Brain microvascular endothelial cell (primary cell): ENCODE measurements at regions not wholly inside any gene's neighbourhood (a gene's known extent, or its start where the extent isn't known, plus 50 kb on each side); places are given as distances from the start of the nearest gene placed in this dataset.

Experiments
- DNase-seq: peaks from one replicate; pipeline ENCODE4 v3.0.0-alpha.2; 2020
- H3K27ac ChIP-seq: fragments of 250-450 bp; sonication (Bioruptor Pico); 2 replicates; pipeline ENCODE4 v1.5.1; 2020; ENCODE audit warnings: mild to moderate bottlenecking, moderate library complexity
- H3K27me3 ChIP-seq: fragments of 250-450 bp; sonication (Bioruptor Pico); replicated peaks from 2 replicates; pipeline ENCODE4 v1.5.1; 2020; ENCODE audit warnings: mild to moderate bottlenecking
- H3K36me3 ChIP-seq: fragments of 250-450 bp; sonication (Bioruptor Pico); replicated peaks from 2 replicates; pipeline ENCODE4 v1.5.1; 2020; ENCODE audit warnings: mild to moderate bottlenecking
- H3K4me3 ChIP-seq: 2 replicates; pipeline ENCODE4 v1.5.1; 2011; ENCODE audit warnings: low read depth, mild to moderate bottlenecking, control low read depth, low read length, moderate library complexity
- CTCF ChIP-seq: IDR thresholded peaks from 2 replicates; pipeline ENCODE4 v1.5.1; 2011; ENCODE audit warnings: low read depth, mild to moderate bottlenecking, moderate library complexity, low read length, control low read depth, inconsistent platforms; ENCODE audit errors: missing control alignments
- in situ Hi-C: cut with HindIII; loops from 2 replicates; pipeline ENCODE4 v1.10.0; 2017; ENCODE audit warnings: low sequenced_read_pairs, low pct_ligation_motif_present

DNA sequence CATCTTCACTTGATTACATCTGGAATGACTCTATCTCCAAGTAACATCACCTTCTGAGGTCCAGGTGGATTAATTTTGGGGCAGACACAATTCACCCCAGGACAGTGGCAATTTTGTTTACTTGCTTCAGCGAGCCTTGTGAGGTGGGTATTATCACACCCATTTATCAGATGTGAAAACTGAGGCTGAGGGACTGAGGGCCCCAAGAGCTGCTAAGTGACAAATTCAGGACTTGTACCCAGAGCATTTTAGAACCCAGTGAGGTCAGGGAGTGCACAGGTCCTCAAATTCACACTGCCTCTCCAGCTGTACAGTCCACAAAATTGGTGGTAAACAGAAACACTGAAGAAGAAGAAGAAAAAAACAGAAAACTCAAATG, 125.2 kb upstream of the PMEPA1 start:
- in situ Hi-C loops, result no loop called here
- H3K27ac ChIP-seq, result no peak overlapping the region
- H3K27me3 ChIP-seq, result peaks cover 6% of the 10 kb centered on the region
- no peak for TF ChIP-seq CTCF
- no peak for DNase-seq
- H3K4me3 ChIP-seq, result no peak overlapping the region
- H3K36me3 ChIP-seq, result no peaks in the 10 kb centered on the region

DNA sequence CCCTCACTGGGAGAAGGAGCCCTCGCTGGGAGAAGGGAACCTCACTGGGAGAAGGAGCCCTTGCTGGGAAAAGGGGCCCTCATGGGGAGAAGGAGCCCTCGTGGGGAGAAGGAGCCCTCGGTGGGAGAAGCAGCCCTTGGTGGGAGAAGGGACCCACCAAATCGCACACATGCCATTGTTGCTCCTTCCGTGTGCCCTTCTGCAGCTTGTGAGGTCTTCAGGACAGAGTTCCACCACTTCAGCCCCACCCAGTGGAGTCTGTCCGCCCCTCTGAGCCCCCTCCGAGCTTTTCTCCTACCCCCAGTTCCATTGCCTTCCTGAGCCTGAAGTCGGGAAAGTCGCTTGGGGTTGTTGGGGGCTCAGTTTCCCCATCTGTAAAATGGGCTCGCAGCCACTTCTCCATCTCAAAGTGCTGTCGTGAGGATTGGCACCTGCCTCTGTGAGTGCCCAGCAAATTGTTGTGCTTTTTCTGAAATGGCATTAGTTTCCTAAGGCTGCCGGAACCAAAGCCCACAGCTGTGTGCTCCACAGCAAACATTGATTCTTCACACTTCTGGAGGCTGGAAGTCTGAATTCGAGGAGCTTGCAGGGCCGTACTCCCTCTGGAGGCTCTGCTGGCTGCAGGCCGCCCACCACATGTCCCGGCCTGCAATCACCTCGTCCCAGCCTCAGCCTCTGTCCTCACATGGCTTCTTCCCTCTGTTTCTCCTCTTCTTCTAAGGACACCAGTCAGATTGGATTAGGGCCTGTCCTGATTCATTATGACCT, 124.7 kb upstream of the PMEPA1 start:
- no peaks in the 10 kb centered on the region for H3K36me3 ChIP-seq
- H3K27ac ChIP-seq, result no peak overlapping the region
- in situ Hi-C loops, result no loop called here
- no peak for DNase-seq
- TF ChIP-seq CTCF, result no peak
- no peak overlapping the region for H3K4me3 ChIP-seq
- peaks cover 3% of the 10 kb centered on the region for H3K27me3 ChIP-seq

- Histone ChIP-seq H3K4me3 (no peak overlapping the region), H3K27me3 (peaks cover 3% of the 10 kb centered on the region), H3K36me3 (no peaks in the 10 kb centered on the region), H3K27ac (no peak overlapping the region)
- DNase-seq, result no peak
- TF ChIP-seq CTCF, result no peak
- in situ Hi-C loops, result no loop called here
Measured at GRCh38 chr20:57831993-57832585, 122.3 kb upstream of the PMEPA1 start.

DNA sequence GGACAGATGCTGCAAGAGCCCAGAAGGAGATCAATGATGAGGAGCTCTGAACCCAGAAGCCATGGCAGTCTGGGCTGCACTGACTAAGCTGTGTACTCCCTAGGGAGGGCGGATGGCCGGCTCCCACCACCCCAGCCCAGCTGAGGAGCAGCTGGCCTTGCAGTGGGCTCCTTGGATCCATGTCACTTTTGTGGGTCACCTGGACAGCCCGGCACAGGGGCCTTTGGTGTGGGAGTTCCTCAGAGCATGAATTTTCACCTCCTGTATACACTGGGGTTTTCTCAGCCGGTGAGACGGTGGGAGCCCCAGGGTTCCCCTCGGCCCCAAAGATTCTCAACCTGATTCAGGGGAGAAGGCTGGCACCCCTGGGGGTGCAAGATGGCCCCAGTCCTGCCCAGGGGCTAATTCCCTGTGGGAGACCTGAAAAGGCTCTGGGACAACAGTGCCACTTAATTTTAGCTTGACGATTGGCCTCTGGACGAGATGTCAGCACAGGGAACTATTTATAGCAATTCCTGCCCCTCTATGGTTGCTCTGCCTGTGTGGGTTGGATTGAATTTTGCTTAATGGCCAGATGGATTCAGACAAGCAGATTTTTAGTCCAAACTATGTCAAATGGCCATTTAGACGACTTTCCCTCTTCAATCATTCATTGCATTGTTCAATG, 121.6 kb upstream of the PMEPA1 start:
- no peak overlapping the region for H3K4me3 ChIP-seq
- TF ChIP-seq CTCF, result no peak
- H3K27ac ChIP-seq, result no peak overlapping the region
- in situ Hi-C loops, result no loop called here
- no peaks in the 10 kb centered on the region for H3K36me3 ChIP-seq
- DNase-seq, result no peak
- H3K27me3 ChIP-seq, result peaks cover 2% of the 10 kb centered on the region

DNA sequence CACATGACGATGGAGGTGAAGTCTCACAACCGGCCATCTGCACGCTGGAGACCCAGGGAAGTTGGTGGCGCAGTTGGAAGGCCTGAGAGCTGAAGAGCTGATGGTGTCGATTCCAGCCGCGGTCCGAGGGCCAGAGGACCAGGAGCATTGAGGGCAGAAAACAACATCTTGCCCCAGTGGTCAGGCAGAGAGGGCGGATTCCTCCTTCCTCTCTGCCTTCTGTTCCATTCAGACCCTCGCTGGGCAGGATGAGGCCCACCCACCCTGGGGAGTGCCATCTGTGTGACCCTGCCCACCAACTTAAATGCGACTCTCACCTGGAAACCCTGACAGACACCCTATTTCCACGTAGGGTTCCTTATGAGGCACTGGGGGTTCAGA, 120.7 kb upstream of the PMEPA1 start:
- no peak overlapping the region for H3K4me3 ChIP-seq
- H3K27ac ChIP-seq, result no peak overlapping the region
- DNase-seq, result no peak
- H3K36me3 ChIP-seq, result no peaks in the 10 kb centered on the region
- H3K27me3 ChIP-seq, result no peaks in the 10 kb centered on the region
- in situ Hi-C loops, result no loop called here
- no peak for TF ChIP-seq CTCF
